HG02642 (cell line): ENCODE measurements at regions not wholly inside any gene's neighbourhood (a gene's known extent, or its start where the extent isn't known, plus 50 kb on each side); places are given as distances from the start of the nearest gene placed in this dataset.
"Not testable (repeated sequence)": the region's sequence is repeated elsewhere in the genome, so short reads cannot be mapped to it uniquely, and the experiment has no call there.

Experiments
- ATAC-seq: cut with Tn5 transposase; IDR thresholded peaks from one replicate; pipeline ENCODE4 v1.9.1; 2021; ENCODE audit warnings: mild to moderate bottlenecking; ENCODE audit not compliant: unreplicated experiment, poor library complexity

DNA sequence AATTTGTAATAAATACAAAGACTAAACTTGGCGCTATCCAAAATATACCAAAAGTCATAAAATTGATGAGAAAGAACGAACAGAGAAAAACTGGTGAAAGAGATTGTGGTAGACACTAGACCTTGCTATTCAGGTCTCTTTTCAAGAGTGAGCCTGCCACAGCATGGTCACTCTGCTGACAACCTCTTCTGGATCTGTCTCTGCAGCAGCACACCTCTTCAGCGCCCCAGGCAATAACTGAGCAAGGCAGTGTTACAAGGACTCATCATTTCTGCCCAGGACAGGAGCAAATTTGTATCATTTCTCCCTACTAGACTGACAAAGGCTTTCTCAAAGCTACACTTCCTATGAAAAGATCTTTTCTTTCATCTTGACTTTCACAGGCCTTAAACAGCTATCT lies 976.0 kb downstream of the DNAJB9 start:
- ATAC-seq: no peak

DNA sequence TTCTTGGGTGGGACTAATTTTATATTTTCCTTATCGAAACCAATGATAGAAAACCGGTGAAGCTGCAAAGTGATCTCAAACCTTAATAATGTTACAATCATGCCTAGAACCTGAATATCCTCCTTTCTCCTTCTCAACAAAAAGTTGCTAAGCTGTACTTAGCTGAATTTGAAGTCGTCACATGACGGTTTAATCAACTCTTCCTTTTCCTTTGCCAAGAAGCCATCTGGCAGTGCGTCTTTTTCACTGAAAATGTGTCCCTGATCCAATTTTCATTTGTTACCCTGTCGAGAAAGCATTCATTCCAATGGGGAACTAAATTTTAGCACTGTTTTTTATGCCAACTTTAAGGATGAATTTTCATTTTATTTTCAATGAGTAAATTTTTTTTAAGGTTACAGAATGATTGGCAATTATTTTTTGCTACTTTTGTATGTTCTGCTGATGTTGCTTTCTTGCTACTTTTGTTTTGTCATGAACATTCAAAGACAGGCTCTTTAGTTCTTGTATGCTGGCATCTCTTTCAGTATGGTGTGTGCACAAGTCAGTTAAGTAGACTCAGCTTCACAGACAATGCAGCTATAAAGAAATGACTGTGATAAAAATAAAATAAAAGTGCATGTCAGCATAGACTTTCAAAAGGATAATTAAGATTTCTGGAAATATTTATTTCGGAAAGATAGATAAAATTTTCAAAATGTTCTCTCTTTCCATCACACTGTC lies 980.0 kb downstream of the DNAJB9 start:
- no peak for ATAC-seq

DNA sequence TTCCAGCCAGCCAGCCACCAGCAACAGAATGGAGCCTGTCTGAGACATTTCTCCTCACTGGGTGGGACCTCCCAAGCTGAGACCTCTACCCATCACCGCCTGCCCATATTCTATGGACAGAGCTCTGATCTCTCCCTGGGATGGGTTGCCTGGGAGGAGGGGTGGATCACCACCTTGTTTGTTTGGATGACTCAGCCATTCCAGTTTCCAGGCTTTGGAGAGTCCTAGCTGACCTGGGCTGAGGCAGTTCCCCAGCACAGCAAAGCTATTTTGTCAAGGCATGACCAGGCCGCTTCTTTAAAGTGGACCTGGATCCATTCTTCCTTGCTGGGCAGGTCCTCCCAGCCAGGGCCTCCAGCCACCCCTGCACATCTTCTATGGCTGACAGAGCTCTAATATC lies 982.3 kb downstream of the DNAJB9 start:
- no peak for ATAC-seq

DNA sequence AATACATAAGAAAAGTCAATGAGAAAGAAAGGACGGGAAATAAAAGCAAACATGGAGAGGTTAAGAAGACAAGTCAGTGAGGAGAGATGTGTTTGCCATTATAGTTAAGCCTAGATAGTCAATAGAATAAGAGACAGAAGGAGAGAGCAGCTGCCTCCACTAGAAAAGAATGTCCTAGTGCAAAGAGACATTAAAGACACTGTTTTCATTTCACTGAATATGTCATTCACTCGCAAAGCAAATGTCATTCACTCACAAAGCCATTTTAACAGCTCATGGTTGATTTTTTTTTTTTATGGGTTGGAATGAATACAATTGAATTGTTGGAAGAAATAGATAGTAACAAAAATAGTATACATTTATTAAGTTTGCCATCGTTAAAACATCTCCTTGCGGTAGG lies 1007.6 kb downstream of the DNAJB9 start:
- no peak for ATAC-seq

DNA sequence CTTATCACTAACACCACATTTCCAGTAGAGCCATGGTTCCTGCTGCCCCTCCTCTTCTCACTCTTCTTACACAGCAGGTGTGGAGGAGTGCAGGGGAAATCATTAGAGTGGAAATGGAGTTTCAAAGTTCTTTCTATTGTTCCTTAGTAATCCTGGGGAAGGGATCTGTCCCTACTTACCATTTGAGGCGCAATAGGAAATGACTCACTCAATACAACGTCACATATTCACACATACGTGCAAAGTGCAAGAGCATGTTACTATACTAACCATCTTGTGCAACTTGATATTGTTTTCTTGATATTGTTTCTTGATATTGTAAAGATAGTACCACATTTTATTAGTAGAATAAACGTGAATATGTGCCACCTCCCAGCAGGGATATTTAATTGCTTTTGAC lies 1010.2 kb downstream of the DNAJB9 start:
- no peak for ATAC-seq

DNA sequence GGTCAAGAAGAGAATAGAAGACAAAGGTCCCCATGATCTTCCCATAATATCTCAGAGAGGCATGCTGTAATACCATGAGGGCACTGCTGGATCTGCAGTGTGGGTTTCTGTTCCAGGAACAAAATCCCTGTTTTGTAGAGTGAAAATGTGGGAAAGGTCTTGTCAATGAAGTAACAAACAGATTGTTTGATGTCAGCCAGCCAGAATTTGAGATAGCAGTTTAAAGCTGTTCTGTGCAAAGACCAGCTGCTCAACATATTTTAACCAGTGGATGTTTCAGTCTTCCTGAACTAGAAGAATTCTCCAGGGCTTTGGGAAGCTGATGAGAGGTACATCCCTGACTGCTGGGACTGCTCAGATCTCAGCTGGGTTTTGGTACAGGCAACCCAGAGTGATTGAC lies 1012.5 kb downstream of the DNAJB9 start:
- no peak for ATAC-seq

DNA sequence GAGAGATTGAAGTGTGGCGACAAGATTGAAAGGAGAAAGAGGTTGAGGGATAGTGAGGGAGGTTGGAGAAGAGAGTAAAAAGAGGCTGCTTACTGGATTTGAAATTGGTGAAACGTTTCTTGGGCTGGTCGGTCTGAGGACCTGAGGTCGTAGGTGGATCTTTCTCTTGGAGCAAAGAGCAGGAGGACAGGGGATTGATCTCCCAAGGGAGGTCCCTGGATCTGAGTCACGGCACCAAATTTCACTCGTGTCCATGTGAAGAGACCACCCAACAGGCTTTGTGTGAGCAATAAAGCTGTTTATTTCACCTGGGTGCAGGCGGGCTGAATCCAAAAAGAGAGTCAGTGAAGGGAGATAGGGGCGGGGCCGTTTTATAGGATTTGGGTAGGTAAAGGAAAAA lies 1027.3 kb downstream of the DNAJB9 start:
- ATAC-seq: not testable (repeated sequence)

DNA sequence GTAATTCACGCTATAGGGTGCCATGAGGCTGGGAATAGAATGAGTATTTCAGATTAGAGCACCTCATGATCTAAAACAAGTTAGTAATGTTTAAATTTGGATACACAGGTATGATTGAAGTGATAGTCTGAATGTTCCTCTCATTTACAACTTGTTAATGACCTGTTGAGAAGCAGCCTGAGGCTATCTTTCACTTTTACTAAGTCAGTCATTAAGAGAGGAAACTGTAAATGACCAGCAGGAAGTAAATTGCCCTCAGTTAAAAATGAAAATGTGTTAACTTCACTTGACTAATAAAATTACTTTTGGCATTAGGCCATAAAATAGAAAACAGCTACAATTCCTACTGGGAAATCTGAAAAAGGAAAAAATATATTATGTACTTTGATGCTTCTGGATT lies 1042.0 kb downstream of the DNAJB9 start:
- no peak for ATAC-seq

DNA sequence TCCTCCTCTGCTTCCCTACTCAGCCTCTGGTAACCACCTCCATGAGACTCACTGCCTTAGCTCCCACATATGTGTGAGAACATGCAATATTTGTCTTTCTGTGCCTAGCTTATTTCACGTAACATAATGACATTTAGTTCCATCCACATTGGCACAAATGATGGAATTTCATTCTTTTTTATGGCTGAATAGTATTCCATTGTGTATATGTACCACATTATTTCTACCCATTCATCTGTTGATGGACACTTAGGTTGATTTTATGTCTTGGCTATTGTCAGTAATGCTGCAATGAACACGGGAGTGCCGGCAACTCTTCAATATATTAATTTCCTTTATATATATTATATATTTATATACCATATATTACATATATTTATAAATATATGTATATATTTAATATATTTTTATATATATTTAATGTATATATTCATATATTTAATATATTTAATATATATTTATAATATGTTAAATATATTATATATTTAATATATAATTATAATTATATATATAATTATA lies 1046.9 kb downstream of the DNAJB9 start:
- ATAC-seq: no peak

DNA sequence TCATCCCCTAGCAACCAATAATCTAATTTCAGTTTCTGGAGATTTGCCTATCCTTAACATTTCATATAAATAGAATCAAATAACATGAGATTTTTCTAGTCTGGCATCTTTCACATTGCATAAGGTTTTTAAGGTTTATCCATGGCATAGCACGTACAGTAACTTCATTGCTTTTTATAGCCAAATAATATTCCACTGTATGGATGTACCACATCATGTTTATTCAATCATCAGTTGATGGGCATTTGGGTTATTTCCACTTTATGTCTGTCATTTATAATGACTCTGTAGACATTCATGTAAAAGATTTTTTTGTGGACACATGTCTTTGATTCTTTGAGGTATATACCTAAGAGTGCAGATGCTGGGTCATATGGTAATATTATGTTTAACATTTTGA lies 1052.6 kb downstream of the DNAJB9 start:
- ATAC-seq: no peak

DNA sequence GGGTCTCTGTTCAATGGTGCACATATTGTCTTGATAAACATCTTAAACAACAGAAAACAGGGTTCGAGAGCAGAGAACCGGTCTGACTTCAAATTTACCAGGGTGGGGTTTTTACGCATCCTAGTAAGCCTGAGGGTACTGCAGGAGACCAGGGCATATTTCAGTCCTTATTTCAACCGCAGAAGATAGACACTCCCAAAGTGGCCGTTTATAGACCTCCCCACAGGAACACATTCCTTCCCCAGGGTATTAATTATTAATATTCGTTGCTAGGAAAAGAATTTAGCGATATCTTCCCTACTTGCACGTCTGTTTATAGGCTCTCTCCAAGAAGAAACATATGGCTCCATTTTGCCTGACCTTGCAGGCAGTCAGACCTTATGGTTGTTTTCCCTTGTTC lies 1063.2 kb downstream of the DNAJB9 start:
- ATAC-seq: not testable (repeated sequence)

DNA sequence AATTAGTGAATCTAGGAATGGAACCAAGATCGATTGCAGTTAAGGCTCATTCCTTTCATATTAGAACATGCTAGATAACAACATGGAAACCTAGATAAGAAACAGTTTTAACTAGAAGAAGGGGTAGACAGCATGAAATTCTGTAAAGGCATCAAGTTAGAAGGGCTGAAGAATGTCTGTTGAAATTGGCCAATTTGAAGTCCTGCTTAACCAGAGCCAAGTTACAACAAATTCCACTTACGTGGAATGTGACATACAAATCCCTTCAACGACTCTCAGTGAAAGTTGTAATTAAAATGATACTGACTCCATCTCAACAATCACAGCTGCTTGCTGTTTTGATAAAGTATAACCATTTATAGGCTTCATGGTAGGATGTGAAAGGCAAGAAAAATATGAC lies 1065.7 kb downstream of the DNAJB9 start:
- no peak for ATAC-seq

DNA sequence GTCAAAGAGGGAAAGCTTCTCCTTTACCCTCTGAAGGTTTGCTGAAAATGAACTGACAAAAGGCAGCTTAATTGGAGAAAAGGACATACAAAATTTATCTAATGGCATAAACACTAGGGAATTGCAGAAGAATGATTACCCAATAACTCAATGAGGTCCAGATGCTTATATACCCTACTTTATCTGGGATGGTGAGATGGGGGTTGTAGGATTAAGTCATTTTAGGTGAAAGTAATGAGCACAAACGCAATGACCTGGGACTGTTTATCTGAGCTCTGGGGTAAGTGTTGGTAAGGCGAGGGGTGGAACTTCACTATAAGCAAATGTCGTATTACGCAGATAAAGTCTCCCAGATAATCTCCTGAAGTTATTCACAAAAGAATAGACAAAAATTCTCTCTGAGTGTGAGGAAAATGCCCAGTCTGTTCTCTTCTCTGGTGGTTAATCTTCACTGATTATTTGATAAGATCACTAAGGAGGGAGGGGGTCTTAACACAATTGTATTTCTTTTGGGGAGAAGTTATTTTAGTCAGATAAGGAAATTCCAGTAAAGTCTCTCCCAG lies 1067.8 kb downstream of the DNAJB9 start:
- ATAC-seq: no peak

DNA sequence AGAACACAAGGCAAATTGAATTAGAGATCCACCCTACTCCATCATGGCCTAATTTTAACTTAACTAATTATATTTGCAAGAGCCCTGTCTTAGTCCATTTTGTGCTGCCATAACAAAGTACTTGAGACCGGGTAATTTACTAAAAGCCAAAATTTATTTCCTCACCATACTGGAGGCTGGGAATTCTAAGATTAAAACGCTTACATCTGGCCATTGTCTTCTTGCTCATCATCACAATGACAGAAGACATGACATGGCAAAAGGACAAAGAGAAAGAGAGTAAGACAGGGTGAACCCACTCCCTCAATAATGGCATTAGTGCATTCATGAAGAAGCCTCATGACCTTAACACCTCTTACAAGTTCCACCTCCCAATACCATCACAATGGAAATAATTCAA lies 1068.6 kb downstream of the DNAJB9 start:
- no peak for ATAC-seq

DNA sequence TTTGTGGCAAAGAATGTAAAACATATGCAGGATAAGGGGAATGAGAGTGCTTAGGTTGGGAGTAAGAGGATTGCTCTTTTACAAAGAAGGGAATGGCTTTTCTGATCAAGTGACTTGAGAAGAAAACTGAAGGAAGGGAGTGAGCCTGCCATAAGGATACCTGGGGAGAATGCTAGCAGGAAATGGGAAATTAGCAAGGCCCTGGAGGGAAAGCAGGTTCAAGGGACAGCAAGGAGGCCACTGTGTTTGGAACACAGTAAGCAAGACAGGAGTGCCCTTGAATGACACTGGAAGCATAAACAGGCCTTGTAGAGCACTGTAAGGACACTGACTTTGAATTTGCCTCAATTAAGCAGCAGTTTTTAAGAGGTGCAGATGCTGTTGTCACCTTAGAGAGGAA lies 1069.9 kb downstream of the DNAJB9 start:
- ATAC-seq: no peak

DNA sequence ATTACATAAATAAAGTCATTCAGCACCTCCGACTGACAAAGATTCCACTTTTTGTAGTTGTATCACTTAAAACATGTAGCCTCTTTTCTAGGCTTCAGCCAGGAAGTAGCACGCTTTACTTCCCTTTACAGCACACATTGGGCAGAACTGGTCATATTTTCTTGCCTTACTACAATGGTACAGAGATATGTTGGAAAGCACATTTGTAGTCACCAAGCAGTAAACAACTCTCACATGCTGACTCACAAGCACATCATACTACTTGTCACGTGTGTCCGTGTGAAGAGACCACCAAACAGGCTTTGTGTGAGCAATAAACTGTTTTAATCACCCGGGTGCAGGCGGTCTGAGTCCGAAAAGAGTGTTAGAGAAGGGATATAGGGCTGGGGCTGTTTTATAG lies 1071.8 kb downstream of the DNAJB9 start:
- ATAC-seq: no peak

DNA sequence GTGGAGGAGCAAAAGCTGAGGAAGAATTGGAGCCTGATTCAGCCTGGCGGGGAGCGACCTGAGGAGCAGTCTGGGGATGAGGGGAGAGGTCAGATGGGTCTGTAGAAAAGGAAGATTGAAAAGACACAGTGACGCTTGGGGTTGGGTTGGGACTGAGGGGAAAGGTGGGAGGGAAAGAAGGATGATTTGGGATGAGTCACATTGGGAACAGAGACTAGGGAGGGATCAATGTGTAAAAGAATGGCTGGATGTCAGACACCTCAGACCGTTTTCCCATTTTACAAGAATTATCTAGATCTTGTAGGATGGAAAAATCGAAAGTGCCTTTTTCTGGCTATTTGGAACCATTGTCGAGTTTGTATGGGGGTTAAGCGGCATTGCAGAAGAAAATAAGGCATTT lies 1076.5 kb downstream of the DNAJB9 start:
- no peak for ATAC-seq

DNA sequence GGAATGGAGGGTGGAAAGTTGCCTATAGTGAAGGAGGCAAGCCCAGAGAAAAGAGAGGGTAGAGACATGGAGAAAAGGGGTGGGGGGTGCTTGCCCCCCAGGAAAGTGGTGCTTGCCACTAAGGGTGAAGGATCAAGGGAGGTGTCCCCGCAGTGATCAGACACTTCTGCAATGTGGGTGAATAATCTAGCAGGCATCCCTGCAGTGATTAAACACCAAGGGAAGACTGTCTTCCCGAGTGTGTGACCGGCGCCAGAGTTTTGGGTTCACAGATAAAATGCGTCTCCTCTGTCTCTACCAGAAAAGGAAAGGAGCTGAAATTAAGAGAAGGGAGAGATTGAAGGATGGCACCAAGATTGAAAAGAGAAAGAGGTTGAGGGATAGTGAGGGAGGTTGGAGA lies 1076.9 kb downstream of the DNAJB9 start:
- not testable (repeated sequence) for ATAC-seq

DNA sequence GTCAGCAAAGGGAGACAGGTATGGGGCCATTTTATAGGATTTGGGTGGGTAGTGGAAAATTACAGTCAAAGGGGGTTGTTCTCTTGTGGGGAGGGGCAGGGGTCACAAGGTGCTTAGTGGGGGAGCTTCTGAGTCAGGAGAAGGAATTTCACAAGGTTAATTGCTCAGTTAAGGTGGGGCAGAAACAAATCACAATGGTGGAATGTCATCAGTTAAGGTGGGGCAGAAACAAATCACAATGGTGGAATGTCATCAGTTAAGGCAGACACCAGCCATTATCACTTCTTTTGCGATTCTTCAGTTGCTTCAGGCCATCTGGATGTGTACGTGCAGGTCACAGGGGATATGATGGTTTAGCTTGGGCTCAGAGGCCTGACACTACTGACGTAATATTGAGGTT lies 1077.6 kb downstream of the DNAJB9 start:
- not testable (repeated sequence) for ATAC-seq

DNA sequence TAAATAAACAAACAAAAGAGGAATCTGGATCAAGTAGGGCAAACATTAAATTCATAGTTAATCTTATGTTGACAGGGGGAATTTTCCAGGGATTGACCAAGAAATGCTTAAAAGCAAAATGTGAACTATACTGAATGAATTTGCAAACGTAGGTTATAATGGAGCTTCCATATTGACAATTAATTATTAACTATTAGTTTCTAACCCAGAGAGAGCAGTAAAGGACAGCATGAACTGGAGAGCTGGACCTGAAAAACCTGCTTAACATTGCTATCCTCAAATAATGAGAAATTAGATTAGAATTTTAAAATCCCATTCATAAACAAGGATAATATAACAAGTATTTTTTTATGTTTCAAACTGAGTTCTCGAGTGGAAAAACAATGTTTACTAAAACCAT lies 1089.6 kb downstream of the DNAJB9 start:
- ATAC-seq: no peak

DNA sequence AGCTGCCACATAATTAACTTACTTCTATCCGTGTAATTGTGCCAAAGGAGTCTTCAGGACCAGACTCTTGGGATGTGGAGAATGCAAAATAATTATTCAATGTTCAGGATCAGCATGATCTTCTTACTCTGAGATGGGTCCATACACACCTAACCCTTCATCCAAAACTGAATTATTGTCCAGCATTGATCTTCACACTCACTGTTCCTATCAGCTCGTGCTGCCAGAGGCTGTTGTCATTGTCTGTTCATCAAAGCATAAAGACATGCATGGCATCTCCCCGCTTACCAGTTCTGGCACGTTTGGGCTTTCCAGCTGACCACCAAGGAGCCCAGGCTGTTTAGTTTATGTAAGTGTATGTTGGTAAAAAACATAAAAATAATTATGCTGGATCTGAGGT lies 1090.7 kb downstream of the DNAJB9 start:
- no peak for ATAC-seq

DNA sequence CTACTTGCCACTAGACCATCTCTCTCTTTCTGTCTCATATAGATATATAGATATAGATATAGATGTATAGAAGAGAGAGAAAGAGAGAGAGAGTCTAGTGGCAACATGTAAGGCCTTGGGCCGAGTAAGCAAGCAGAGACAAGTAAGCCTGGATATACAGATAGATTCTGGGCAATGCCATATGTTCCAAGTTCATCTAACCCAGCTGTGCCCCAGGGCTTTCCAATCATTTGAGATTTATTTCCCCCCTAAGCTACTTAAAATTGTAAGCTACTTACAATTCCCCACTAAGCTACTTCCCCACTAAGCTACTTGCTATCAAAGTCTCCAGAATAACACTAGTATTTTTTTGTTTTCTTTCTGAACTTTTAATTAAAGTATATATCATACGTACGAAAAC lies 1094.1 kb downstream of the DNAJB9 start:
- no peak for ATAC-seq
